ENCODE measurements at regions not wholly inside any gene's neighbourhood (a gene's known extent, or its start where the extent isn't known, plus 50 kb on each side); places are given as distances from the start of the nearest gene placed in this dataset.

DNA sequence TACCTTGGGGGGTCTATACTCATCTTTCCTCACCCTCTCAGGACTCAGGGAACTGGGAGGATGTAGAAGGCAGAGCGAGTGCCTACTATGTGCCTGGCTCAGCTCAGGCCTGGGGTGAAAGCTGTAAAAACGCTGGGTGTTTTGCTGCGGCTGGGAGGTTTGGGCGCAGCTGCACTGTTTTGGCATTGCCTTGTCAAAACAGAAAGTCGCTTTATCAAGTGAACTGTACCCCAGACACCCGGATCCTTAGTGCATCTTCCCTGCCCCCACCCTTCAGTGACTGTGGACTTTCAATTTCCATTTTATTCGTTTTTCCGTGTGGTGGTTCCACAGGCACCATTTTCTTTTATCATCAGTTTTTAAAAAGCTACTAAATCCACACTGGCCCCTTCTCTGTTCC lies 86.7 kb upstream of the ZNF716 start:
- no peak for DNase-seq (ENCODE audit: low spot score)
- no peak overlapping the region for H3K4me3 Mint-ChIP-seq
- H3K4me1 Mint-ChIP-seq (ENCODE audit: low read depth) = no peaks in the 10 kb centered on the region
- H3K9me3 Mint-ChIP-seq = peaks cover 69% of the 10 kb centered on the region
- H3K36me3 Mint-ChIP-seq (ENCODE audit: low read depth) = no peaks in the 10 kb centered on the region
- H3K27me3 Mint-ChIP-seq (ENCODE audit: low read depth) = no peaks in the 10 kb centered on the region
- no peak overlapping the region for H3K27ac Mint-ChIP-seq

DNA sequence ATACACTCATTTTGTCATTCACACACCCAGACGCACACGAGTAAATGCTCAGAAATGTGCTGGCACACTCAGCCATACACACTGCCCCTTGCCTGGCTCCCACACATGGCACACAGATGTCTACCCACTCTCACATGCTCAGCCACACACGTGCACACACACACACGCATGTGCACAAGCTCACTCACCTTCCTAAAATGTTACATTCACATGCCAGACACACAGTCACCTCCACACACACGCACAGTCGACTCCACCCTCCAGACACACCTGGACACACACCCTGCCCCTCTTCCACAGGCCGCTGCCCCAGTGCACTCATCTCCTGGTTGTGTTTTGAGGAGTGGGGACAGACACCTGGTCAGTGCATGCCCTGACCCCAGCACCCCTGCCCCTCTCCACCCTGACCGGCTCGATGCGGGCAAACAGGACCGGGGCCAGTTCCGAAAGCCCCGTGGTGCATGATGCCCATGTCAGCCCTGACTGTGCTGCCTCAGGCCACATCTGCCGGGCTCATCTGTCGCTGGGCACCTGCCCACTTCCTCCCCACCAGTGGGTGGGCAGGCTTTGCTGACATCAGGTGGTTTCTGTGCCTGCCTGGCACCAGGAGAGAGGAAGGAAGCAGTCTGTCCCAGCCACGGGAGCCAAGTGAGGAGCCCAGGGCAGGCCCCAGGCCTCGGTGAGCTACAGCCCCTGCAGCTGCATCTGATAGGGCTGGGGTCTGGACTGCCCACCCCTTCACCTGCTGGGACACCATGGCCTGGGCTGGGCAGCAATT lies 84.9 kb upstream of the ZNF716 start:
- Mint-ChIP-seq H3K4me1 (ENCODE audit: low read depth) (no peaks in the 10 kb centered on the region), H3K27ac (no peak overlapping the region), H3K4me3 (no peak overlapping the region), H3K36me3 (ENCODE audit: low read depth) (no peaks in the 10 kb centered on the region), H3K9me3 (peaks cover 65% of the 10 kb centered on the region), H3K27me3 (ENCODE audit: low read depth) (no peaks in the 10 kb centered on the region)
- DNase-seq (ENCODE audit: low spot score) = no peak

DNA sequence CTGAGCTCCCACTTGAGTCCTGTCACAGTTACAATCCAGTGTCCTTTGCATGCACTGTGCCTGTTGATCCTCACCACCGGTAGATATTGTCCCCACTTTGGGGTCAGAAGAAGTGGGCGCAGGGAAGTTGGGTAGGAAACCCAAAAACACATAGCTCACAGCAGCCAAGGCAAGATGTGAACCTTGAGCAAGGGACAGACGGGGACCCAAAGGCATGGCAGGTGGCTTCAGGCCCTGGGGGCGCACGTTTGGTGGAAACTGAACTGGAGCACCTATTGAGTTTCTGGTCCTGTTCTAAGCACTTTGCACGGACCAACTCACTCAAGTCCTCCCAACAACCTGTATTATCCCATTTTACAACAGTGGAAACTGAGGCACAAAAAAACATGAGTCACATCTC lies 82.8 kb upstream of the ZNF716 start:
- peaks cover 66% of the 10 kb centered on the region for H3K9me3 Mint-ChIP-seq
- no peaks in the 10 kb centered on the region for H3K36me3 Mint-ChIP-seq (ENCODE audit: low read depth)
- H3K27me3 Mint-ChIP-seq (ENCODE audit: low read depth) = no peaks in the 10 kb centered on the region
- H3K27ac Mint-ChIP-seq = no peak overlapping the region
- no peak overlapping the region for H3K4me3 Mint-ChIP-seq
- DNase-seq (ENCODE audit: low spot score) = no peak
- H3K4me1 Mint-ChIP-seq (ENCODE audit: low read depth) = no peaks in the 10 kb centered on the region

DNA sequence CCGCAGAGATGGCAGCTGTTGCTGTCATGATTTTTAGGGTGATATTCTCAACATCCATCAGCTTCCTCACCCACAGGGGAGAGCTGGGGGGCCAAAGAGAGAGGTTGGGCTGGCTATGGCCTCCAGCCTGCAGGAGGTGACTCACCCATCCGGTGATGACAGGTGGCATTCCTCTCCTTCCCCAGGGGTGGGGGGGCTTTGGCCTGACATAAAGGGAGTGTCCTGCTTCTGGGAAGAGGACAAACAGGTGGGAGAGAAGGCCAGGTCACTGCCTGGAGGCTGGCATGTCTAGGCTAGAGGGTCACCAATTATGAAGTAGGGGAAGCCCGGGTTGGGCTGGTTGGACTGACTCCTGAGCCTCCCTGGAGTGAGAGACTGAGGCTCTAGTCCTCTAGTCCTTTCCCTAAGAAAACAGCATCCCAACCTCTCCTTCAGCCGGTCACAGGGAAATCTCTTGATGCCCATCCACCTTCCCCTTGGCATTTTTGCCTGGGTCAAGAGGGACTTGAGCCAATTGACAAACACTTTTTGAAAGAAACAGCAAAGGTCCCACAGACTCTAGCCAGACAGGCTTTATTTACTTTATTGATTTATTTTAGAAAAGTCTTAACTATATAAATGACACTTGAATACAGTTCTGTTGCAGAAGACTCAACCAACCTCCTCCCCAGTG lies 79.8 kb upstream of the ZNF716 start:
- Mint-ChIP-seq H3K9me3 (peaks cover 66% of the 10 kb centered on the region), H3K27ac (no peak overlapping the region), H3K4me3 (no peak overlapping the region), H3K27me3 (ENCODE audit: low read depth) (no peaks in the 10 kb centered on the region), H3K4me1 (ENCODE audit: low read depth) (no peaks in the 10 kb centered on the region), H3K36me3 (ENCODE audit: low read depth) (no peaks in the 10 kb centered on the region)
- no peak for DNase-seq (ENCODE audit: low spot score)

DNA sequence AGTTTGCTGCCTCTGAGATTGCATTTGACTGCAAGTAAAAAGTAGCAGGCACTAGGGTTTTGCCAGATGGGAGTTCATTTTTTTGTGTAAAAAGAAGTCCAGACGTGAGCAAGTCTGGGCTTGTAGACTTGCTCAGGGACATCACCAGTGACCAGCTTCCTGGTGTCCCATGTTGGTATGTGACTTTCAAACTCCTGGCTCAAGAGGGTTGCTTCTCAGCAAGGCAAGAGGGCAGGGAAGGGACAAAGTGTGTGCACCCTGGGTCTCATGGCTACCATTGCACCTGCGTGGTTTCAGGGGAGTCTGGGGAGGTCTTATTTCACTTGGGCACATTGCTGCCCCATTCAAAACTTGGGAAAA lies 79.3 kb upstream of the ZNF716 start:
- Mint-ChIP-seq H3K36me3 (ENCODE audit: low read depth) (no peaks in the 10 kb centered on the region), H3K9me3 (peaks cover 69% of the 10 kb centered on the region), H3K27ac (no peak overlapping the region), H3K27me3 (ENCODE audit: low read depth) (no peaks in the 10 kb centered on the region), H3K4me1 (ENCODE audit: low read depth) (no peaks in the 10 kb centered on the region), H3K4me3 (no peak overlapping the region)
- no peak for DNase-seq (ENCODE audit: low spot score)

DNA sequence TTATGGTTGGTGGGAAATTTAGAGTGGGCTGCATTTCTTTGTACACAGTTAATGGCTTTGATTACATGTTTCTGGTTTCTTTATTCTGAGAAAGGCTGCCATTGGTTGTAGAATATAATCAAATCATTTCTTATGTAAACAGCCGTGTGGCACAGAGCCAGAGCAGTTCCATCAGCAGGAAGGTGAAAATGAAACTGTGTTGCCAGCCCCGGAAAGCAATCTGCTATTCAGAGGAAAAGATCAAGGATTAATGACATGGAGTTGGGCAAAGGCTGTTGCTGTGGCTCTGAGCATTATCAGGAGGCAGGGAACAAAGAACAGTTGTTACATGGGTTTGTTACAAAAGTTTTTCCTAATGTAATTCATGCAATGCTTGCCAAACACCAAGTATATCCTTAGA lies 74.2 kb upstream of the ZNF716 start:
- Mint-ChIP-seq H3K4me1 (ENCODE audit: low read depth) (no peaks in the 10 kb centered on the region), H3K4me3 (no peak overlapping the region), H3K27me3 (ENCODE audit: low read depth) (no peaks in the 10 kb centered on the region), H3K36me3 (ENCODE audit: low read depth) (no peaks in the 10 kb centered on the region), H3K9me3 (peaks cover 67% of the 10 kb centered on the region), H3K27ac (no peak overlapping the region)
- DNase-seq (ENCODE audit: low spot score) = no peak

DNA sequence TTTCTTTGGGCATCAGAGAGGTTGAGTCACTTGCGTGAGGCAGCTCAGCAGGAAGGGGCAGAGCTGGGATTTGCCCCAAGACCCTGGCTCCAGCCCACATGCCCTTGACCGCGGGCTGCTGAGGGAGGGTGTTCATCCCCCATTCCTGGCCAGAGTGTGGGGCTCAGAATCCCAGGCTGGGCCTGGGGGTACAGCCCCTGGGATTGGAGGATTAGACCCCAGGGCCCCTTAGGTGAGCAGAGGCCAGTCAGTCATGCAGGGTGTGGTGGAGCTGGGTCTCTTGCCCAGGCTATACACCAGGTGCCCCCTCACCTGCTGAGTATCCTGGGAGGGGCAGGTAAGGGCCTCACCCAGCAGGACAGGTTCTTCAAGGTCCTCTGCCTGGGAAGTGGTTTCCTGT lies 68.4 kb upstream of the ZNF716 start:
- Mint-ChIP-seq H3K27me3 (ENCODE audit: low read depth) (no peaks in the 10 kb centered on the region), H3K4me3 (no peak overlapping the region)

DNA sequence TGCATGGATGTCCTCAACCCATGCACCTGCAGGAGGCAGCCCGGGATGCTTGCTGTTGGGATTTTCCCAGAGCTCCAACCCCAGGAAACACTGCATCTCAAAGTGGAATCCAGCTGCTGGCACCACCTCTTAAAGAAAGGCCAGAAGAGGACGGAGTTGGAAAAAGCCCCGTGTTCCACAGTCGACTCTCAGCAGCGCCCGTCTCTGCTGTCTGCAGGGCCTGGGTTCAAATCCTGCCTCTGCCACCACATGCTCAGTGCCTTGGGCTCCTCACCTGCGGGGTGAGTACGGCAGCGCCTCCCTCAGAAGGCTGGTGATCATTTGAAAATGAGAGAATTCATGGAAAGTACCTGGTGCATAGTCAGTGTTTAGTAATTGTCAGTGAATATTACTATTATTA lies 65.6 kb upstream of the ZNF716 start:
- Mint-ChIP-seq H3K27ac (no peak overlapping the region), H3K27me3 (ENCODE audit: low read depth) (no peaks in the 10 kb centered on the region), H3K36me3 (ENCODE audit: low read depth) (no peaks in the 10 kb centered on the region), H3K4me1 (ENCODE audit: low read depth) (no peaks in the 10 kb centered on the region), H3K9me3 (peaks cover 41% of the 10 kb centered on the region), H3K4me3 (no peak overlapping the region)
- no peak for DNase-seq (ENCODE audit: low spot score)

More for the DNA sequence above, 68.4 kb upstream of the ZNF716 start:
- H3K27ac Mint-ChIP-seq = no peak overlapping the region
- H3K36me3 Mint-ChIP-seq (ENCODE audit: low read depth) = no peaks in the 10 kb centered on the region
- H3K9me3 Mint-ChIP-seq = peaks cover 35% of the 10 kb centered on the region
- H3K4me1 Mint-ChIP-seq (ENCODE audit: low read depth) = no peaks in the 10 kb centered on the region
- no peak for DNase-seq (ENCODE audit: low spot score)

DNA sequence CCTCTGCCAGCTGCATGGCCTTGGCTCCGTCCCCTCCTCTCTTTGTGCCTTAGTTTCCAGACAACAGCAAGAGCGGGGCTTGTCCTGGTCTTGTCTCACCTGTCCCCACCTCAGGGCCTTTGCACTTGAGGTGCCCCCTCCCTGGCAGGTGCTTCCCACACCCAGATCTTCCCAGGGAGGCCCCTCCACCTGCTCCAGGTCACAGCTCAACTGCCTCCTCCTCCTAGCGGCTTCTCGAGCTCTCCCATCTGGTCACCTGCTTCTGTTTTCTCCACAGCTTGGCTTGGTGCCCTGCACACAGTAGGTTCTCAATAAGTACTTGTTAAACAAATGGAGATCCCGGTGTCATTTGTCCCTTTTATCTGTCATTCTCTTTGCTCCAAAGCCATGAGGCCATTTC lies 64.3 kb upstream of the ZNF716 start:
- H3K9me3 Mint-ChIP-seq = peaks cover 49% of the 10 kb centered on the region
- H3K27ac Mint-ChIP-seq = no peak overlapping the region
- no peak overlapping the region for H3K4me3 Mint-ChIP-seq
- no peaks in the 10 kb centered on the region for H3K36me3 Mint-ChIP-seq (ENCODE audit: low read depth)
- no peak for DNase-seq (ENCODE audit: low spot score)
- H3K4me1 Mint-ChIP-seq (ENCODE audit: low read depth) = no peaks in the 10 kb centered on the region
- H3K27me3 Mint-ChIP-seq (ENCODE audit: low read depth) = no peaks in the 10 kb centered on the region

DNA sequence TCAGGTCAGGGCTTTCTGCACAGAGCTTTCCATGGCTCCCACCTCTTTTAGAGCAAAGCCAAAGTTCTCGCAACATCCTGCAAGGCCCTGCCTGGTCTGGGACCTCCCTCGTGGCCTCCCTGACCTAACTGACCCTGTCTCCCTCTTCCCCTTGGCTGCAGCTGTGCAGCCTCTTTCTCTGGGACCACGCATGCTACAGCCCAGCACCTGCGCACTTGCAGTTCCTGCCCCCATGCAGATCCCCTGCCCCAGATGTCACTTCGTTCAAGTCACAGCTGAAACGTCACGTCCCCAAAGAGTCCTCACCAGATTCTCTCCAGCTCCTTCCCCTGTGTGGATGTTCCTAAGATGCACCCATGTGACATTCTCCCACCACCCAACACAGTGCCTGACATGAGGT lies 61.2 kb upstream of the ZNF716 start:
- Mint-ChIP-seq H3K27ac (no peak overlapping the region), H3K4me1 (ENCODE audit: low read depth) (no peaks in the 10 kb centered on the region), H3K27me3 (ENCODE audit: low read depth) (no peaks in the 10 kb centered on the region), H3K4me3 (no peak overlapping the region), H3K36me3 (ENCODE audit: low read depth) (no peaks in the 10 kb centered on the region), H3K9me3 (peaks cover 42% of the 10 kb centered on the region)
- DNase-seq (ENCODE audit: low spot score) = no peak

DNA sequence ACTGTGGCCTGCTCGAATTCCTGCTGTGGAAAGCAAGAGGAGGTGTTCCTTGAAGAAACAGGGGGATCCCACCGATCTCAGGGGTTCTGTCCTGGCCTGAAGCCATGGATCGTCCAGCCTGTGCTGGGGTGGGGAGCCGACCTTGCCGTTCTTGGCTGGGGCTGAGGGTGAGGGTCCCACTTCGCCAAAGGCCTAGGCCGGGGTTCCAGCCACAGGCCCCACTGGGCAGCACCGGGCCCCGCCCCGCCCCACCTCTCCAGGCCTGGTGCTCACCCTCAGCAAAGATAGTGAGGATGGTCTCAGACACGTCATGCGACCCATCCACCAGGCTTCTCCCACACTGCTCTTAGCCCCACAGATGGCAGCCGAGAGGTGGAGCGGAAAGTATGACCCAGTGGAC lies 51.4 kb upstream of the ZNF716 start:
- no peak for DNase-seq (ENCODE audit: low spot score)
- H3K27ac Mint-ChIP-seq = no peak overlapping the region
- H3K4me1 Mint-ChIP-seq (ENCODE audit: low read depth) = no peaks in the 10 kb centered on the region
- no peak overlapping the region for H3K4me3 Mint-ChIP-seq
- peaks cover 43% of the 10 kb centered on the region for H3K9me3 Mint-ChIP-seq
- H3K27me3 Mint-ChIP-seq (ENCODE audit: low read depth) = no peaks in the 10 kb centered on the region
- H3K36me3 Mint-ChIP-seq (ENCODE audit: low read depth) = no peaks in the 10 kb centered on the region

DNA sequence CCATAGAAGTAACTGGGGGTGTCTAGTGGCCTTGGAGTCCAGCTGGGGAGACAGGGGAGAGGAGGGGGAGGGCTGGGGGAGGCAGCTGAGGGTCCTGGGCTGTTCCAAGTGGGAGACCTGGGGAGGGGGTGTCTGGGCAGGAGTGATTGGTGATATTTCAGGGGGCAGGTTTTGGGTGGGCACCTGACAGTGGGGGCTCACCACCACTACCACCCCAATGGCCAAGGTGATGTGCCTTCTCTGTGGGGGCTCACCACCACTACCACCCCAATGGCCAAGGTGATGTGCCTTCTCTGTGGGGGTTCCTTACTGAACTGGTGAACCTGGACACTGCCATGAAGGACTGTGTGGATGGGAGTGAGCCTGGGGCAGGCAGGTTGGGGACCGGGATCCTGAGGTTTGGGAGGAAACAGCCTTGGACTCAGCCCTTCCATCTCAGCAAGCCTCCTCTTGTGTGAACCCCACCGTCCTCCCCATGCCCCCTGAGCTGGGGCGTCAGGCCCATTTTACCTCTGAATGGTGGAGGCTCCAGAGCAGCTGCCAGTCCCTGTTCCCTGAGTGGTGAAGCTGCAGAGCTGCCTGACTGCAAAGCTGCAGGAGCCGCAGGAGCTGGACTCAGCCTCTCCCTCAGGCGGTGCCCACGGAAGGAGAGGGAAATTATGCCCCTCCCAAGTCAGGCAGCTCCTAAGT lies 50.6 kb upstream of the ZNF716 start:
- Mint-ChIP-seq H3K4me3 (no peak overlapping the region), H3K4me1 (ENCODE audit: low read depth) (no peaks in the 10 kb centered on the region), H3K9me3 (peaks cover 44% of the 10 kb centered on the region), H3K27ac (no peak overlapping the region), H3K27me3 (ENCODE audit: low read depth) (no peaks in the 10 kb centered on the region), H3K36me3 (ENCODE audit: low read depth) (no peaks in the 10 kb centered on the region)
- DNase-seq (ENCODE audit: low spot score) = no peak

DNA sequence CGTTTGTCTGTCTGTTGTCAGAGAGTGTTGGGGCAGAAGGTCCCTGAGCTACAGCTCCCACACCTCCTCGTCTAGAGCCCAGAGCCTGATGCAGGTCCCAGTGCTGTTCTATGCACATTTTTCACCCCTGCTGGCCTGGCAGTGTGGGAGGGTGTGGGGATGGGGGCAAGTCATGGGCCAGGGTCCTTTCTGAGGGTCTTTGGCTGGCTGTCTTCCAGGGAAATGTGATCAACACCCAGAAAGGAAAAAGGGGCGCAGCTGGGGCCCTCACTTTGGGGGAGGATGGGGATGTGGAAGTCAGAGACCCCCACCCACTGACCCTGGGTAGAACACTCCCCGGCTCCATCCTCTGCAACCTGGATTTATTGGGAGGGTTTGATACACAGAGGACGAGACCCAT lies 50.0 kb upstream of the ZNF716 start:
- no peak overlapping the region for H3K4me3 Mint-ChIP-seq

More for the DNA sequence above, 50.0 kb upstream of the ZNF716 start:
- Mint-ChIP-seq H3K9me3 (peaks cover 38% of the 10 kb centered on the region), H3K27ac (no peak overlapping the region), H3K27me3 (ENCODE audit: low read depth) (no peaks in the 10 kb centered on the region), H3K36me3 (ENCODE audit: low read depth) (no peaks in the 10 kb centered on the region), H3K4me1 (ENCODE audit: low read depth) (no peaks in the 10 kb centered on the region)
- DNase-seq (ENCODE audit: low spot score) = no peak
